Panc1 (cell line): ENCODE measurements at regions not wholly inside any gene's neighbourhood (a gene's known extent, or its start where the extent isn't known, plus 50 kb on each side); places are given as distances from the start of the nearest gene placed in this dataset.

Source experiments
- ATAC-seq: fragments of 200-7000 bp; cut with Tn5 transposase; 2 replicates; pipeline ENCODE4 v1.9.1; 2020; ENCODE audit warnings: mild to moderate bottlenecking, moderate library complexity
- BruUV-seq: library from RNA; stranded (reverse); fragments of 400-500 nt; replicated peaks from 2 replicates; lab custom pipeline; 2021; lab: Mats Ljungman, UMichigan
- CTCF ChIA-PET: fragments of 300-600 bp; sonication (Branson Sonifier 250); formaldehyde crosslinking; loops from one replicate; lab custom pipeline; 2022; ENCODE audit warnings: antibody characterized with exemption; lab: Charles Lee
- POLR2A ChIA-PET: fragments of 300-600 bp; sonication (Branson Sonifier 250); formaldehyde crosslinking; loops from one replicate; lab custom pipeline; 2022; ENCODE audit warnings: antibody characterized with exemption; lab: Charles Lee
- DNase-seq: peaks from one replicate; pipeline ENCODE4 v3.0.0-alpha.2; 2010; ENCODE audit warnings: low read depth, low spot score
- H3K27ac ChIP-seq: 2 replicates; pipeline ENCODE4 v1.5.1; 2011; ENCODE audit warnings: mild to moderate bottlenecking, low read length, inconsistent platforms
- H3K27me3 ChIP-seq: fragments of 200-500 bp; sonication (Bioruptor generic); 2 replicates; pipeline ENCODE4 v1.6.0; 2014; ENCODE audit warnings: low read length, inconsistent platforms; ENCODE audit not compliant: control insufficient read depth, insufficient read depth
- H3K36me3 ChIP-seq: fragments of 200-500 bp; sonication (Bioruptor generic); 2 replicates; pipeline ENCODE4 v1.5.1; 2014; ENCODE audit warnings: inconsistent platforms, mild to moderate bottlenecking, low read length, moderate library complexity; ENCODE audit not compliant: control insufficient read depth, insufficient read depth
- H3K4me1 ChIP-seq: 2 replicates; pipeline ENCODE4 v1.5.1; 2011; ENCODE audit warnings: inconsistent platforms, mild to moderate bottlenecking, low read length, moderate library complexity; ENCODE audit not compliant: control insufficient read depth, insufficient read depth
- H3K4me3 ChIP-seq, 2 experiments: 2 replicates each; pipeline ENCODE4 v1.5.1; 2011 to 2012; ENCODE audit warnings: low read depth in 2 of 2, low read length in 2 of 2, mild to moderate bottlenecking in 2 of 2, inconsistent platforms in 1 of 2, moderate library complexity in 1 of 2
- H3K9me3 ChIP-seq: fragments of 200-500 bp; sonication (Bioruptor generic); 2 replicates; pipeline ENCODE4 v1.5.1; 2014; ENCODE audit warnings: low read depth, mild to moderate bottlenecking, inconsistent platforms, low read length, moderate library complexity; ENCODE audit not compliant: control insufficient read depth, insufficient read depth
- POLR2AphosphoS5 ChIP-seq: IDR thresholded peaks from 2 replicates; pipeline ENCODE4 v1.6.1; 2012; ENCODE audit warnings: mild to moderate bottlenecking, low read depth, low read length, moderate library complexity
- SIN3A ChIP-seq: IDR thresholded peaks from 2 replicates; pipeline ENCODE4 v1.6.1; 2012; ENCODE audit warnings: low read depth, mild to moderate bottlenecking, low read length, moderate library complexity, borderline replicate concordance; ENCODE audit not compliant: insufficient read depth
- TCF7L2 ChIP-seq: IDR thresholded peaks from 2 replicates; pipeline ENCODE4 v1.6.1; 2011; ENCODE audit warnings: mild to moderate bottlenecking, low read depth, low read length, inconsistent platforms
- in situ Hi-C: cut with HindIII; loops from 2 replicates; pipeline ENCODE4 v1.10.0; 2016; ENCODE audit warnings: low sequenced_read_pairs, low pct_unique_long_range_greater_than_20kb
- intact Hi-C: fragments of 100-400 bp; cut with micrococcal nuclease; formaldehyde crosslinking; loops from one replicate; pipeline ENCODE4 v1.10.0; 2022; ENCODE audit not compliant: unreplicated experiment
- TF ChIP-seq, protein P1 (sequence below), 2 experiments: IDR thresholded peaks; 2 replicates each; pipeline ENCODE4 v1.6.1; 2011 to 2012; ENCODE audit warnings: low read depth in 2 of 2, control low read depth in 1 of 2, low read length in 1 of 2, mild to moderate bottlenecking in 1 of 2, moderate library complexity in 1 of 2; ENCODE audit not compliant: insufficient read depth in 1 of 2
- TF ChIP-seq, protein P2 (sequence below): fragments of 450-650 bp; IDR thresholded peaks from 2 replicates; pipeline ENCODE4 v1.5.1; 2017; ENCODE audit warnings: mild to moderate bottlenecking

DNA sequence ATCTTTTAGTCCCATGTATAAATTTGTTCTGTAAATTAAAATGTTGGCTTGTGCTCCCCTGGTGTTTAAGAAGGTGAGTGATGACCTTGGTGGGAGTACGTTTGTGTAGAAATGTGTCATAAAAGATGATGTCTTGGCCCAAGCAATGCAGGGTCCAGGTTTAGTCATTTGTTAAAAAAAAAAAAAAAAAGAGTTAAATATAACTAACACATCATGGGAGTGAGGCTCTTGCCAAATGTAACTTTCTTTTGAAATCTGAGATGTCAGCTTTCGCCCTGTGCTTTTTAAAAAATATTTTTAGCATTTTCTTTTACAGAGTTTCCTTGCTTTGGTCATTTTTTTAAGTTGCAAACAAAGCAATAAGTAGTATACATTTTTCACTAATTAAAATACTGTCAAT is 135.6 kb downstream of the FBXO8 start:
- in situ Hi-C loops (no loop called here), intact Hi-C loops (no loop called here)
- no peak for DNase-seq
- Histone ChIP-seq H3K9me3 (no peaks in the 10 kb centered on the region), H3K27ac (no peak overlapping the region), H3K4me3 (no peak overlapping the region), H3K36me3 (no peaks in the 10 kb centered on the region), H3K27me3 (no peaks in the 10 kb centered on the region), H3K4me1 (no peaks in the 10 kb centered on the region)
- no TSS peak for BruUV-seq
- TF ChIP-seq POLR2AphosphoS5 (no peak), SIN3A (no peak), TCF7L2 (no peak)
- TF ChIP-seq, protein P1, sequence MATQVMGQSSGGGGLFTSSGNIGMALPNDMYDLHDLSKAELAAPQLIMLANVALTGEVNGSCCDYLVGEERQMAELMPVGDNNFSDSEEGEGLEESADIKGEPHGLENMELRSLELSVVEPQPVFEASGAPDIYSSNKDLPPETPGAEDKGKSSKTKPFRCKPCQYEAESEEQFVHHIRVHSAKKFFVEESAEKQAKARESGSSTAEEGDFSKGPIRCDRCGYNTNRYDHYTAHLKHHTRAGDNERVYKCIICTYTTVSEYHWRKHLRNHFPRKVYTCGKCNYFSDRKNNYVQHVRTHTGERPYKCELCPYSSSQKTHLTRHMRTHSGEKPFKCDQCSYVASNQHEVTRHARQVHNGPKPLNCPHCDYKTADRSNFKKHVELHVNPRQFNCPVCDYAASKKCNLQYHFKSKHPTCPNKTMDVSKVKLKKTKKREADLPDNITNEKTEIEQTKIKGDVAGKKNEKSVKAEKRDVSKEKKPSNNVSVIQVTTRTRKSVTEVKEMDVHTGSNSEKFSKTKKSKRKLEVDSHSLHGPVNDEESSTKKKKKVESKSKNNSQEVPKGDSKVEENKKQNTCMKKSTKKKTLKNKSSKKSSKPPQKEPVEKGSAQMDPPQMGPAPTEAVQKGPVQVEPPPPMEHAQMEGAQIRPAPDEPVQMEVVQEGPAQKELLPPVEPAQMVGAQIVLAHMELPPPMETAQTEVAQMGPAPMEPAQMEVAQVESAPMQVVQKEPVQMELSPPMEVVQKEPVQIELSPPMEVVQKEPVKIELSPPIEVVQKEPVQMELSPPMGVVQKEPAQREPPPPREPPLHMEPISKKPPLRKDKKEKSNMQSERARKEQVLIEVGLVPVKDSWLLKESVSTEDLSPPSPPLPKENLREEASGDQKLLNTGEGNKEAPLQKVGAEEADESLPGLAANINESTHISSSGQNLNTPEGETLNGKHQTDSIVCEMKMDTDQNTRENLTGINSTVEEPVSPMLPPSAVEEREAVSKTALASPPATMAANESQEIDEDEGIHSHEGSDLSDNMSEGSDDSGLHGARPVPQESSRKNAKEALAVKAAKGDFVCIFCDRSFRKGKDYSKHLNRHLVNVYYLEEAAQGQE (IDR thresholded peaks at IDR 0.05; ENCODE audit: insufficient read depth in 1 of 2, low read depth in 2 of 2, low read length in 1 of 2), result no peak
- TF ChIP-seq, protein P2, sequence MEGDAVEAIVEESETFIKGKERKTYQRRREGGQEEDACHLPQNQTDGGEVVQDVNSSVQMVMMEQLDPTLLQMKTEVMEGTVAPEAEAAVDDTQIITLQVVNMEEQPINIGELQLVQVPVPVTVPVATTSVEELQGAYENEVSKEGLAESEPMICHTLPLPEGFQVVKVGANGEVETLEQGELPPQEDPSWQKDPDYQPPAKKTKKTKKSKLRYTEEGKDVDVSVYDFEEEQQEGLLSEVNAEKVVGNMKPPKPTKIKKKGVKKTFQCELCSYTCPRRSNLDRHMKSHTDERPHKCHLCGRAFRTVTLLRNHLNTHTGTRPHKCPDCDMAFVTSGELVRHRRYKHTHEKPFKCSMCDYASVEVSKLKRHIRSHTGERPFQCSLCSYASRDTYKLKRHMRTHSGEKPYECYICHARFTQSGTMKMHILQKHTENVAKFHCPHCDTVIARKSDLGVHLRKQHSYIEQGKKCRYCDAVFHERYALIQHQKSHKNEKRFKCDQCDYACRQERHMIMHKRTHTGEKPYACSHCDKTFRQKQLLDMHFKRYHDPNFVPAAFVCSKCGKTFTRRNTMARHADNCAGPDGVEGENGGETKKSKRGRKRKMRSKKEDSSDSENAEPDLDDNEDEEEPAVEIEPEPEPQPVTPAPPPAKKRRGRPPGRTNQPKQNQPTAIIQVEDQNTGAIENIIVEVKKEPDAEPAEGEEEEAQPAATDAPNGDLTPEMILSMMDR, result no peak
- POLR2A ChIA-PET, result no interaction called here
- CTCF ChIA-PET, result no interaction called here
- ATAC-seq, result no peak

DNA sequence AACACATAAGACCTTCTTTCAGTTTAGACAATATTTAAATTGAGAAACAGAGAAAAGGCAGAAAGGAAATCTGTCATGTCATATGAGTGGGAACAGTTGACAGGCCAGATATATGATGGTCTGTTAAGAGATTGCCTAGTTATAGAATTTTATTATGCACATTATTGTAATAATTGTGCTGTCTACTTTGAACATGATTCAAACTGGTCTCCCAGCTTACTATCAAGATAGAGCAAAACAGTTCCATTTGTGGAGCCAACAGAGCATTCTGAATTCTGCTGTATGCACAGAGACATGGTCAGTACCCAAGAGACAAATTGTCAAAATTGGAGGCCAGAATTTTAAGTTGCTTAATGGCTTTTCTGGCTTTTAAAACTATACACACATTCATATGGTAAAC is 139.4 kb downstream of the FBXO8 start:
- intact Hi-C loops, result no loop called here
- TF ChIP-seq TCF7L2 (no peak), SIN3A (no peak), POLR2AphosphoS5 (no peak)
- TF ChIP-seq, protein P2, result no peak
- TF ChIP-seq, protein P1 (IDR thresholded peaks at IDR 0.05; ENCODE audit: insufficient read depth in 1 of 2, low read depth in 2 of 2, low read length in 1 of 2), result no peak
- BruUV-seq, result no TSS peak
- no peaks in the 10 kb centered on the region for H3K4me1 ChIP-seq
- H3K27me3 ChIP-seq, result no peaks in the 10 kb centered on the region
- H3K4me3 ChIP-seq, result no peak overlapping the region
- in situ Hi-C loops, result no loop called here
- DNase-seq (no peak), ATAC-seq (no peak)
- no peaks in the 10 kb centered on the region for H3K36me3 ChIP-seq
- no peaks in the 10 kb centered on the region for H3K9me3 ChIP-seq
- ChIA-PET POLR2A (no interaction called here), CTCF (no interaction called here)
- no peak overlapping the region for H3K27ac ChIP-seq
